Activated CD4-positive, alpha-beta T cell treated with anti-CD3 and anti-CD28 coated beads for 36 hours (primary cell): ENCODE measurements at regions not wholly inside any gene's neighbourhood (a gene's known extent, or its start where the extent isn't known, plus 50 kb on each side); places are given as distances from the start of the nearest gene placed in this dataset.

ENCODE experiments used
- ATAC-seq: fragments of 200-7000 bp; cut with Tn5 transposase; one replicate; pipeline ENCODE4 v1.10.0; 2021; ENCODE audit warnings: mild to moderate bottlenecking, moderate library complexity
- CTCF ChIA-PET: fragments of 350-600 bp; sonication (Branson Sonifier 250); formaldehyde crosslinking; loops from one replicate; lab custom pipeline; 2021; ENCODE audit warnings: antibody characterized with exemption; lab: Charles Lee
- POLR2A ChIA-PET: fragments of 350-600 bp; sonication (Branson Sonifier 250); formaldehyde crosslinking; loops from one replicate; lab custom pipeline; 2021; ENCODE audit warnings: antibody characterized with exemption, inconsistent platforms; lab: Charles Lee
- DNase-seq: peaks from one replicate; pipeline ENCODE4 v3.0.0-alpha.2; 2020
- H3K27ac Mint-ChIP-seq: one replicate; pipeline ENCODE4 v1.8.0; 2021; ENCODE audit warnings: mixed read lengths
- H3K27me3 Mint-ChIP-seq: one replicate; pipeline ENCODE4 v1.8.0; 2021; ENCODE audit warnings: mixed read lengths
- H3K36me3 Mint-ChIP-seq: one replicate; pipeline ENCODE4 v1.8.0; 2021; ENCODE audit warnings: low read depth, mixed read lengths
- H3K4me1 Mint-ChIP-seq: one replicate; pipeline ENCODE4 v1.8.0; 2021; ENCODE audit warnings: mixed read lengths
- H3K4me3 Mint-ChIP-seq: one replicate; pipeline ENCODE4 v1.8.0; 2021; ENCODE audit warnings: mild to moderate bottlenecking, moderate library complexity, mixed read lengths
- H3K9me3 Mint-ChIP-seq: one replicate; pipeline ENCODE4 v1.8.0; 2021; ENCODE audit warnings: low read depth, mixed read lengths
- intact Hi-C, 2 experiments: fragments of 100-400 bp; cut with DNase I in 1 of 2; cut with micrococcal nuclease in 1 of 2; formaldehyde crosslinking; loops; one replicate each; pipeline versions ENCODE4 v1.14.2 to v1.15.1; 2022 to 2024; cut with DNase I, micrococcal nuclease

DNA sequence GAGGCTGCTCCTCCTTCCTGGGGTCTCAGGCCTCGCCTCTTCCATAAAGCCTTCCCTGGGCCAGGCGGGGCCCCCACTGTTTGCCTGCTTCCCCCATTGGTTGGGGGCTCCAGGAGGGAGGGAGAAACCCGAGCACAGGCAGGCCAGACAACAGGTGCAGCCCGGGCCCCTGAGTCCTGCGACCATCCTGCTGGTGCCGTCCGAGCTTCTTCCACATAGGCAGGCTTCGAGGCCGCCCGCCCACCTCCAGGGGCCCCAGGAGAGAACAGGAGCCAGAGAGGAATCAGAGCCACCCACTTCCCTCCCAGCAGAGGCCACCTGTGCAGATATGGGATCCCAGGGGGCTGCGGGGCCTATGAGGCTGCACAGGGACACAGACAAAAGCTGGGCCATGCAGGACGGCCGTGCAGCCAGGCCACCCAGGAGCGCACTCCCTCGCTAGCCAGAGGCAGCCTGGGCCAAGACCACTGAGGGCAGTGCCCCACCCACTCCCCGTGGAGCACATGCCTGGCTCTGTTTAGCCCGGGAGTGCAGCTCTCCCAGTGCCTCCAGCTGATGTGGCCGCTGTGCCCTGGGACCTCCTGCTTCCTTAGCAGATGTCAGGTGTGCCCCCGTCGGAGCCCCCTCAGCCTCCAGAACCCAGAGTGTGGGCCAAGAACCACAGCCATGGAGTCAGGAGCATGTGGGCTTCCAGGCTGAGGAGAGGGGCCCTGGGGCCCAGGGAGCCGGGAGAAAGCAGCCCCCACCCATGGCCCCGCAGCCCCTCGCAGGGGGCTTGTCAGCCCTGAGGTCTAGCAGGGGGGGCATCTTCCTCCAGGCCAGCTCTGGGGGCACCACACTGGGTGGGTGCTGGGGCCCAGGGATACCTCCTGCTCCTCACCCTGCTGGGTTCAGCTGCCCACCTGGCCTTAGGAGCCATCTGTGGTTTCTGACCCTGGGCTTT, 59.9 kb upstream of the INPP5A start:
- H3K4me3 Mint-ChIP-seq: no peak overlapping the region
- ATAC-seq: no peak
- CTCF ChIA-PET: interaction anchor here (0.7 kb wide), 1 partner anchor 94 kb away, joined by 3 read pairs; no protein-coding TSS in a partner anchor
- peak; percentile 3 for DNase-seq
- no peaks in the 10 kb centered on the region for H3K4me1 Mint-ChIP-seq
- intact Hi-C loops: no loop called here
- H3K27ac Mint-ChIP-seq: no peak overlapping the region
- no peaks in the 10 kb centered on the region for H3K36me3 Mint-ChIP-seq
- peaks cover 7% of the 10 kb centered on the region for H3K27me3 Mint-ChIP-seq
- no peaks in the 10 kb centered on the region for H3K9me3 Mint-ChIP-seq
- POLR2A ChIA-PET: no interaction called here

DNA sequence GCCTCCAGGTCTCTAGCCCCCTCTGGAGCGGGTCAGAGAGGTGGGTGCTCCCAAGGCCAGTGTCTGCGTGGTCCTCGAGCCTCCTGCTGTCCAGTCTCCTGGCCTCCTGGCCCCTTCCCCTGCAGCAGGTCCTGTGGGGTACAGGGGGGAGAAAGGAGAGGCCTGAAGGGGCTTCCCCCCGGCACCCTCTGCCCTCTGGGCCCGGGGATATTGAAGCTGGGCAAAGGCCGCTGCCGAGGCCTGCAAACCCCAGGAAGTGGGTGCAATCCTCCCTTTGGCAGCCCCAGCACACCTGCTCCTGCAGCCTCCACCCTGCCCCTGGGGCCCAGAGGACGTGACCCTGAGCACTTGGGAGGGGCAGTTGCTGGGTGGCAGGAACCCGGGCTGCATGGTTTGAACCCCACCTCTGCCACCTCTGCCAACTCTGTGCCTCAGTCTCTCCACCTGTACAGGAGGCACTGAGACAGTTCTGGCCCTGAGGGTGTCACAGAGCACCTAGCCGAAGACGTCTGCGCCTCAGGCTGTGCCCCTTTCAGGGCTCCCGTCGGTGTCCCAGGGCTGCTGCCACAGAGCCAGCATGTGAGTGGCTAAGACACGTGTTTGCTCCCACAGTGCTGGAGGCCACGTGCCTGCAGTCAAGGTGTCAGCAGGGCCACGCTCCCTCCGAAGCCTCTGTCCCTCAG, 59.1 kb upstream of the INPP5A start:
- Mint-ChIP-seq H3K27me3 (peaks cover 7% of the 10 kb centered on the region), H3K27ac (no peak overlapping the region), H3K36me3 (no peaks in the 10 kb centered on the region), H3K9me3 (no peaks in the 10 kb centered on the region), H3K4me3 (no peak overlapping the region), H3K4me1 (no peaks in the 10 kb centered on the region)
- ChIA-PET POLR2A (no interaction called here), CTCF (no interaction called here)
- intact Hi-C loops: no loop called here
- ATAC-seq (no peak), DNase-seq (peak; percentile 2)

DNA sequence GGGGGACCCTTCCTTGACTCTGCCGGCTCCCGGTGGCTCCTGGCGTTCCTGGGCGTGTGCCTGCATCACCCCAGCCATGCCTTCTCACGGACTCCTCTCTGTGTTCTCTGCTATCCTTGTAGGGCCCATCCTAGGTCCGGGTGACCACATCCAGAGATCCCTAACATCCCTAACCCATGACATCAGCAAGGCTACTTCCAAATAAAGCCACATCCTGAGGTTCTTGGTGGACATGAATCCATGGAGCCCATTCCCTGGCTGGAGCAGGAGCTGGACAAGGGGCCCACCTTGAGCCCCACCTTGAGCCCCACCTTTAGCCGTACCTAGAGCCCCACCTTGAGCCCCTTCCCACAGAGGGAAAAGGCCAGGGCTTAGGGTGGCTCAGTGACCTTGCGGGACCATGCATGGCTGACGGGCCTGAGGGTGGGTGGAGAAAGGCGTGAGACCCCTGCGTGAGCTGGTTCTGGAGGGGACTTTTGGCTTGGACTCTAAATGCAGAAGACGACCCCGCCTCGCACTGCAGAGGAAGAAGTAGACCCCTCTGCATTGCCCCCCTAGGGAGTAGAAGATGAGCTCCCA, 58.5 kb upstream of the INPP5A start:
- DNase-seq: no peak
- no peaks in the 10 kb centered on the region for H3K4me1 Mint-ChIP-seq
- no peaks in the 10 kb centered on the region for H3K36me3 Mint-ChIP-seq
- no peak overlapping the region for H3K27ac Mint-ChIP-seq
- intact Hi-C loops: no loop called here
- H3K4me3 Mint-ChIP-seq: no peak overlapping the region
- POLR2A ChIA-PET: interaction anchor here (0.7 kb wide), 1 partner anchor 20 kb away, joined by 3 read pairs; no protein-coding TSS in a partner anchor
- no peak for ATAC-seq
- peaks cover 7% of the 10 kb centered on the region for H3K27me3 Mint-ChIP-seq
- no peaks in the 10 kb centered on the region for H3K9me3 Mint-ChIP-seq
- CTCF ChIA-PET: interaction anchor here (0.7 to 1.3 kb wide), 3 partner anchors 155 to 424 kb away, joined by 3 to 4 read pairs (median 3); no protein-coding TSS in a partner anchor

DNA sequence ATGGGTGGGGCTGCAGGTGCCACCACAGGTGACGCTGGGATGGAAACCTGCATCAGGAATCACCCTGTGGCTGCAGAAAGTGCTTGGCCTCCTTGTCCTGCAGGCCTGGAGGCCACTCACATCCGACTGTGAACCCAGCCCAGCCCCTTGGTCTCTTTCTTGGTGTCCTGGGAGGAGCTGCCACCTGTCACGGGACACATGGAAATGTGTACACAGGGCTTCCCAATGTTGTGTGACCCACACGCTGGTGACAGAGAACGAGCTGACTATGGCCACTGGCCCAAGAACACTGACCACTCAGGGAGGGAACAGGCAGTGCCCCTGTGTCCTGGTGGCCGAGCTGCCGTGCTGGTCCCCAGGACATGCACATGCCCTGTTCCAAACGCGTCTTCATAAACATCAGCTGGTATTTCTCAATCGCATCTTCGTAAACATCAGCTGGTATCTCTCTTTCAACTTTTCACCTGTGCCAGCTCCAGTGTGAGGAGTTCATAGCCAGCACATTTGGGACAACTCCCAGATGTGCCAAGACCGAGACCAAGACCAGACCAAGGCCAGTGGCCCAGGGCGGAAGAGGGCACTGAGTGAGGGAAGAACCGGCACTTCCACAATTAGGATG, 57.9 kb upstream of the INPP5A start:
- ChIA-PET POLR2A (interaction anchor here (0.7 kb wide), 1 partner anchor 19 kb away, joined by 3 read pairs; no protein-coding TSS in a partner anchor), CTCF (interaction anchor here (0.7 to 1.3 kb wide), 3 partner anchors 154 to 424 kb away, joined by 3 to 4 read pairs (median 3); no protein-coding TSS in a partner anchor)
- Mint-ChIP-seq H3K4me1 (no peaks in the 10 kb centered on the region), H3K9me3 (no peaks in the 10 kb centered on the region), H3K27me3 (peaks cover 7% of the 10 kb centered on the region), H3K27ac (no peak overlapping the region), H3K4me3 (no peak overlapping the region), H3K36me3 (no peaks in the 10 kb centered on the region)
- no peak for ATAC-seq
- DNase-seq: peak; percentile 3
- intact Hi-C loops: no loop called here

DNA sequence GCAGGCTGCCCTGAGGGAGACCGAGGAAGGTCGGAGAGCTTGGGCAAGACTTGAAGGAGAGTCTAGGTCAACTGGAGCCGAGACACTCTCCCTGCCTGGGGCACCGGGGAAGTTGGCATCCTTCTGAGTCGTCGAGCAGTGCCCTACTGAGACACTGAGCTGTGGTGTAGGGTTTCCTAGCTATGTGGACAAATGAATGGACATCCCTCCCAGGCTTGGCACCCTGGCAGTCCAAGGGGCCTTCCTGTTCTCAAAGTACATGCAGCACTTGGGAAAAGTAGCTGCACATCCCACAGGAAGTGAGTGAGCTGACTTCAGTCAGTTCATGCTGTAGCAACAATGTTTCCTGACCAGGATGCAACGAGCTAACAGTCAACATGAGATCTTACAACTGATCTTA, 57.2 kb upstream of the INPP5A start:
- intact Hi-C loops: no loop called here
- DNase-seq (peak; percentile 1), ATAC-seq (no peak)
- Mint-ChIP-seq H3K36me3 (no peaks in the 10 kb centered on the region), H3K27me3 (peaks cover 7% of the 10 kb centered on the region), H3K9me3 (no peaks in the 10 kb centered on the region), H3K4me1 (no peaks in the 10 kb centered on the region), H3K27ac (no peak overlapping the region), H3K4me3 (no peak overlapping the region)
- ChIA-PET CTCF (interaction anchor here (0.7 to 1.3 kb wide), 3 partner anchors 154 to 161 kb away, joined by 3 to 4 read pairs (median 3); no protein-coding TSS in a partner anchor), POLR2A (no interaction called here)

DNA sequence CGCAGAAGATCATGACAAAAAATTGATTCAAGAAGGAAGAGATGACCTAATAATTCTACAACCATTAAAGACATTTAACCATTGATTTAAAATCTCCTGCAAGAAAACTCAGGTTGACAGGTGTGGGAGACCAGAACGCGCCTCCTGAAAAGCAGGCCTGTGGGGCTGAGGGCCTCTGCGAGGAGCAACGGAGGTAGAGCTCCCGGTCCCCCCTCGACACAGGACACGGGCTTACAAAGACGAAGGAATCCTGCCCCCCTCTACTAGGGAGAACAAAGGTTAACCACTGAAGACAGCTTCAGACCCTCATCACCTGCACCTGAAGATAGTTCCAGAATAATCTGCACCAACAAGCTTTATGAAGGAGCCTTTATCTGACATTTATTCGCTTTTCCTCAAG, 55.9 kb upstream of the INPP5A start:
- peaks cover 5% of the 10 kb centered on the region for H3K27me3 Mint-ChIP-seq

DNA sequence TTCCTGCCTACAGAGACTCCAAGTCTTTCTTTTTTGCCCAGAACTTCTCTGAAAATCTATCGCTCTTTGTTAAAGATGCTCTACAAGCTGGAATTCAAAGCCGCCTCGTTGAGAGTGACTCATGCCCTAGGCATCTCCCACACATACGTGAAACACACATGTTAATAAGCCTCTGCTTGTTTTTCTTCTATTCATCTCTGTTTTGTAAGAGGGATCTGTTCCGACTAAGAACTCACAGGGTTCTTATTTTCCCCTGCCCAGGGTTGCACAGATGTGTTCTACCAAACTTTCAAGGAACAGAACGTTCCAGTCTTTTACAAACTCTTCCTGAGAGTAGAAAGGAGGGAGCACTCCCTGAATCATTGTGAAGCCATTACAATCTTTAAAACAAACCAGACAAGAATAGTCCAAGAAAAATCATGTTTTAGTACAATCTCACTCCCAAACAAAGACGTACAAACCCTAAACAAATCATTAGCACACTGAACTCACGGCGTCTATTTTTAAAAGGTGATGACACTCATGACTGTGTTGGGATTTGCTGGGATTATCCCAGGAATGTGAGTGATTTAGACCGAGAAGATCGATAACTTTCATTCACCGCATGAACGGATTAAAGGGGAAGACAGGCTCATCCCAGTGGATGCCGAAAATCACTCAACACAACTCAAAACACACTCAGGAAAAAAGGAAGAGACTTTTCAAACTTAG, 55.3 kb upstream of the INPP5A start:
- intact Hi-C loops: no loop called here
- ChIA-PET CTCF (no interaction called here), POLR2A (no interaction called here)
- H3K36me3 Mint-ChIP-seq: no peaks in the 10 kb centered on the region
- DNase-seq (peak; percentile 7), ATAC-seq (no peak)
- peaks cover 4% of the 10 kb centered on the region for H3K27me3 Mint-ChIP-seq
- no peak overlapping the region for H3K27ac Mint-ChIP-seq
- H3K9me3 Mint-ChIP-seq: no peaks in the 10 kb centered on the region
- no peaks in the 10 kb centered on the region for H3K4me1 Mint-ChIP-seq
- no peak overlapping the region for H3K4me3 Mint-ChIP-seq

More for the DNA sequence above, 55.9 kb upstream of the INPP5A start:
- Mint-ChIP-seq H3K4me1 (no peaks in the 10 kb centered on the region), H3K9me3 (no peaks in the 10 kb centered on the region), H3K36me3 (no peaks in the 10 kb centered on the region), H3K4me3 (no peak overlapping the region), H3K27ac (no peak overlapping the region)
- peak; percentile 1 for DNase-seq
- intact Hi-C loops: no loop called here
- ChIA-PET POLR2A (no interaction called here), CTCF (no interaction called here)
- no peak for ATAC-seq

DNA sequence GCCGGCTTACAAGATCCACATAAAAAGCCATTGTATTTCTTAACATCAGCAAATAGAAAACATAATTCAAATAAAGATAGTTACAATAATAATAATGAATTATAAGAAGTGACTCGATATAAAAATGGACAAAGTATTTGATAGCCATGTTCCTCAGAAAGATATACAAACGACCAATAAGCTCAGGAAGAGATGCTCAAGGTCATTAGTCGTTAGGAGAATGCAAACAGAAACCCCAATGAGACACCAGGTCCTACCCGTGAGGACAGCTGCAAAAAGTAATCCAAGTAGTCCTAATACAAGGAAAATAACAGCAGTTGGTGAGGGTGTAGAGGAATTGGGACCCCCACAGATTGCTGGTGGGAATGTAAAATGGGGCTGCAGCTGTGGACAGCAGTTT, 54.2 kb upstream of the INPP5A start:
- no peak for ATAC-seq
- Mint-ChIP-seq H3K4me1 (no peaks in the 10 kb centered on the region), H3K9me3 (no peaks in the 10 kb centered on the region), H3K27me3 (peaks cover 4% of the 10 kb centered on the region), H3K4me3 (no peak overlapping the region), H3K27ac (no peak overlapping the region), H3K36me3 (no peaks in the 10 kb centered on the region)
- intact Hi-C loops: no loop called here
- CTCF ChIA-PET: no interaction called here
- POLR2A ChIA-PET: no interaction called here
- peak; percentile 1 for DNase-seq

DNA sequence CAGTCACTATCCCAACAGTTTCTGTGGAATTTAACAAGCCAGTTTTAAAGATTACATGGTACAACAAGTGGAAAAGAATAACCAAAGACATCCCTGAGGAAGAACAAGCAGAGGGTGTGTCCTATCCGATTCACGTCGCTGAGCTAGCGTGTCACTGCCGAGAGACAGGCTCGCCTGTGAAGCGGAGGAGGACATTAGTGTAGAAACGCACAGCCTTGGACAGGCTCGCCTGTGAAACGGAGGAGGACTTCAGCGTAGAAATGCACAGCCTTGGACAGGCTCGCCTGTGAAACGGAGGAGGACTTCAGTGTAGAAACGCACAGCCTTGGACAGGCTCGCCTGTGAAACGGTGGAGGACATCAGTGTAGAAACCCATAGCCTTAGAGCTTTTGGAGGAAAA, 52.7 kb upstream of the INPP5A start:
- CTCF ChIA-PET: no interaction called here
- H3K36me3 Mint-ChIP-seq: no peaks in the 10 kb centered on the region
- no peaks in the 10 kb centered on the region for H3K9me3 Mint-ChIP-seq
- no peak for ATAC-seq
- intact Hi-C loops: no loop called here
- H3K4me1 Mint-ChIP-seq: no peaks in the 10 kb centered on the region
- no peak for DNase-seq
- peaks cover under 1% of the 10 kb centered on the region for H3K27me3 Mint-ChIP-seq
- no peak overlapping the region for H3K4me3 Mint-ChIP-seq
- H3K27ac Mint-ChIP-seq: no peak overlapping the region
- POLR2A ChIA-PET: no interaction called here

DNA sequence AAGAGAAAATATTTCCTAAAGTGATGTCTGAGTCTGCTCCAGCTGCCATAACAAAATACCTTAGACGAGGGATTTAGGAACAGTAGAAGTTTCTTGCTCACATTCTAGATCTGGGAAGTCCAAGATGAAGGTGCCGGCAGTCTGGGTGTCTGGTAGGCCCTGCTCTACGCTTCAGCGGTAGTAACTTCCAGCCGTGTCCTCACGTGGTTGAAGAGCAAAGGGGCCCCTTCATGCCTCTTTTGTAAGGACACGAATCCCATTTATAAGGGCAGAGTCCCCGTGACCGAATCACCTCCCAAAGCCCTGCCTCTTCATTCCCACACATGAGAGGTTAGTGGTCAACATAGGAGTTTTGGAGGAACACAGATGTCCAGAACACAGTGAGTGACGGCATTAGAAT, 52.2 kb upstream of the INPP5A start:
- CTCF ChIA-PET: no interaction called here
- Mint-ChIP-seq H3K27ac (no peak overlapping the region), H3K9me3 (no peaks in the 10 kb centered on the region), H3K4me3 (no peak overlapping the region), H3K36me3 (no peaks in the 10 kb centered on the region), H3K4me1 (no peaks in the 10 kb centered on the region), H3K27me3 (no peaks in the 10 kb centered on the region)
- ATAC-seq (no peak), DNase-seq (peak; percentile 2)
- intact Hi-C loops: no loop called here
- POLR2A ChIA-PET: no interaction called here
